H1 (cell line): ENCODE measurements at regions not wholly inside any gene's neighbourhood (a gene's known extent, or its start where the extent isn't known, plus 50 kb on each side); places are given as distances from the start of the nearest gene placed in this dataset.

Experiments
- CEBPB ChIP-seq: IDR thresholded peaks from 2 replicates; pipeline ENCODE4 v1.6.1; 2012; ENCODE audit warnings: low read depth, low read length
- CHD7 ChIP-seq: fragments of 300-600 bp; sonication (generic); IDR thresholded peaks from 2 replicates; pipeline ENCODE4 v1.7.1; 2012; ENCODE audit warnings: low read length, moderate library complexity, mild to moderate bottlenecking, inconsistent platforms; ENCODE audit not compliant: insufficient replicate concordance
- MAX ChIP-seq: IDR thresholded peaks from 2 replicates; pipeline ENCODE4 v1.6.1; 2012; ENCODE audit warnings: inconsistent platforms
- RFX5 ChIP-seq: IDR thresholded peaks from 2 replicates; pipeline ENCODE4 v1.6.1; 2011; ENCODE audit warnings: low read depth, low read length, improper control_type of control experiment, borderline replicate concordance
- RXRA ChIP-seq: IDR thresholded peaks from 2 replicates; pipeline ENCODE4 v1.6.1; 2011; ENCODE audit warnings: low read depth, mild to moderate bottlenecking, low read length, moderate library complexity; ENCODE audit not compliant: insufficient read depth
- SAP30 ChIP-seq: fragments of 300-600 bp; sonication (generic); IDR thresholded peaks from 2 replicates; pipeline ENCODE4 v1.7.1; 2012; ENCODE audit warnings: low read length, moderate library complexity, mild to moderate bottlenecking, inconsistent platforms; ENCODE audit not compliant: insufficient read depth, insufficient replicate concordance
- TEAD4 ChIP-seq: IDR thresholded peaks from 2 replicates; pipeline ENCODE4 v1.6.1; 2012; ENCODE audit warnings: low read depth, low read length, inconsistent platforms, mixed read lengths
- YY1 ChIP-seq: IDR thresholded peaks from 2 replicates; pipeline ENCODE4 v1.6.1; 2011; ENCODE audit warnings: low read depth, mild to moderate bottlenecking, low read length

- TF ChIP-seq SAP30 = no peak
- no peak for TF ChIP-seq YY1
- no peak for TF ChIP-seq CEBPB
- no peak for TF ChIP-seq RFX5
- TF ChIP-seq MAX = no peak
- TF ChIP-seq RXRA = no peak
- no peak for TF ChIP-seq TEAD4
- no peak for TF ChIP-seq CHD7
- TF ChIP-seq, all 59 proteins: peak for 0
Measured at GRCh38 chr2:199581408-199581807, 123.7 kb upstream of the SATB2 start (continued).
